ENCODE measurements at regions not wholly inside any gene's neighbourhood (a gene's known extent, or its start where the extent isn't known, plus 50 kb on each side); places are given as distances from the start of the nearest gene placed in this dataset.

- Histone ChIP-seq H3K9ac (ENCODE audit: low read length) (no peak overlapping the region), H3K4me2 (ENCODE audit: low read depth, low read length) (no peak overlapping the region), H3K27me3 (replicated peaks; ENCODE audit: insufficient read depth, low read length) (no peaks in the 10 kb centered on the region), H3K9me3 (replicated peaks; ENCODE audit: insufficient read depth, low read length) (no peaks in the 10 kb centered on the region), H3F3A (ENCODE audit: insufficient read depth, low read length) (no peaks in the 10 kb centered on the region), H3K9me2 (replicated peaks; ENCODE audit: insufficient read depth, low read length) (no peaks in the 10 kb centered on the region), H4K20me1 (ENCODE audit: insufficient read depth, low read length) (no peaks in the 10 kb centered on the region), H3K4me1 (ENCODE audit: low read length) (no peaks in the 10 kb centered on the region), H3K27ac (ENCODE audit: low read length) (no peak overlapping the region), H3K4me3 (ENCODE audit: low read length) (no peak overlapping the region), H3K36me3 (replicated peaks; ENCODE audit: insufficient read depth, low read length) (no peaks in the 10 kb centered on the region), H3K79me2 (ENCODE audit: low read length) (no peaks in the 10 kb centered on the region), H2AFZ (ENCODE audit: low read length) (no peak overlapping the region)
- no peak for TF ChIP-seq EZH2 (optimal IDR thresholded peaks at IDR 0.05; ENCODE audit: low read depth, low read length)
- TF ChIP-seq, protein P1, sequence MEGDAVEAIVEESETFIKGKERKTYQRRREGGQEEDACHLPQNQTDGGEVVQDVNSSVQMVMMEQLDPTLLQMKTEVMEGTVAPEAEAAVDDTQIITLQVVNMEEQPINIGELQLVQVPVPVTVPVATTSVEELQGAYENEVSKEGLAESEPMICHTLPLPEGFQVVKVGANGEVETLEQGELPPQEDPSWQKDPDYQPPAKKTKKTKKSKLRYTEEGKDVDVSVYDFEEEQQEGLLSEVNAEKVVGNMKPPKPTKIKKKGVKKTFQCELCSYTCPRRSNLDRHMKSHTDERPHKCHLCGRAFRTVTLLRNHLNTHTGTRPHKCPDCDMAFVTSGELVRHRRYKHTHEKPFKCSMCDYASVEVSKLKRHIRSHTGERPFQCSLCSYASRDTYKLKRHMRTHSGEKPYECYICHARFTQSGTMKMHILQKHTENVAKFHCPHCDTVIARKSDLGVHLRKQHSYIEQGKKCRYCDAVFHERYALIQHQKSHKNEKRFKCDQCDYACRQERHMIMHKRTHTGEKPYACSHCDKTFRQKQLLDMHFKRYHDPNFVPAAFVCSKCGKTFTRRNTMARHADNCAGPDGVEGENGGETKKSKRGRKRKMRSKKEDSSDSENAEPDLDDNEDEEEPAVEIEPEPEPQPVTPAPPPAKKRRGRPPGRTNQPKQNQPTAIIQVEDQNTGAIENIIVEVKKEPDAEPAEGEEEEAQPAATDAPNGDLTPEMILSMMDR (IDR thresholded peaks at IDR 0.05; ENCODE audit: low read length): no peak
- no peak for TF ChIP-seq EZH2phosphoT487 (IDR thresholded peaks at IDR 0.05; ENCODE audit: low read length)
- DNase-seq: no peak
Measured at GRCh38 chr9:113764572-113764971, 111.5 kb upstream of the ZNF618 start.

- Histone ChIP-seq H3K79me2 (ENCODE audit: low read length) (no peaks in the 10 kb centered on the region), H3K4me3 (ENCODE audit: low read length) (no peak overlapping the region), H3K9me3 (replicated peaks; ENCODE audit: insufficient read depth, low read length) (no peaks in the 10 kb centered on the region), H3K27ac (ENCODE audit: low read length) (no peak overlapping the region), H2AFZ (ENCODE audit: low read length) (no peak overlapping the region), H4K20me1 (ENCODE audit: insufficient read depth, low read length) (no peaks in the 10 kb centered on the region), H3K9ac (ENCODE audit: low read length) (no peak overlapping the region), H3K36me3 (replicated peaks; ENCODE audit: insufficient read depth, low read length) (no peaks in the 10 kb centered on the region), H3K4me2 (ENCODE audit: low read depth, low read length) (no peak overlapping the region), H3K27me3 (replicated peaks; ENCODE audit: insufficient read depth, low read length) (no peaks in the 10 kb centered on the region), H3K9me2 (replicated peaks; ENCODE audit: insufficient read depth, low read length) (no peaks in the 10 kb centered on the region), H3F3A (ENCODE audit: insufficient read depth, low read length) (no peaks in the 10 kb centered on the region), H3K4me1 (ENCODE audit: low read length) (no peaks in the 10 kb centered on the region)
- TF ChIP-seq, protein P1 (IDR thresholded peaks at IDR 0.05; ENCODE audit: low read length): no peak
- TF ChIP-seq EZH2phosphoT487 (IDR thresholded peaks at IDR 0.05; ENCODE audit: low read length) (no peak), EZH2 (optimal IDR thresholded peaks at IDR 0.05; ENCODE audit: low read depth, low read length) (no peak)
- no peak for DNase-seq
Measured at GRCh38 chr9:113769412-113769811, 106.7 kb upstream of the ZNF618 start.

- Histone ChIP-seq H3K9ac (ENCODE audit: low read length) (no peak overlapping the region), H3K4me1 (ENCODE audit: low read length) (no peaks in the 10 kb centered on the region), H3K27me3 (replicated peaks; ENCODE audit: insufficient read depth, low read length) (no peaks in the 10 kb centered on the region), H2AFZ (ENCODE audit: low read length) (no peak overlapping the region), H3K9me2 (replicated peaks; ENCODE audit: insufficient read depth, low read length) (no peaks in the 10 kb centered on the region), H3K4me3 (ENCODE audit: low read length) (no peak overlapping the region), H3F3A (ENCODE audit: insufficient read depth, low read length) (no peaks in the 10 kb centered on the region), H3K4me2 (ENCODE audit: low read depth, low read length) (no peak overlapping the region), H3K27ac (ENCODE audit: low read length) (no peak overlapping the region), H3K79me2 (ENCODE audit: low read length) (no peaks in the 10 kb centered on the region), H3K36me3 (replicated peaks; ENCODE audit: insufficient read depth, low read length) (no peaks in the 10 kb centered on the region), H3K9me3 (replicated peaks; ENCODE audit: insufficient read depth, low read length) (no peaks in the 10 kb centered on the region), H4K20me1 (ENCODE audit: insufficient read depth, low read length) (no peaks in the 10 kb centered on the region)
- TF ChIP-seq, protein P1 (IDR thresholded peaks at IDR 0.05; ENCODE audit: low read length): no peak
- no peak for TF ChIP-seq EZH2 (optimal IDR thresholded peaks at IDR 0.05; ENCODE audit: low read depth, low read length)
- TF ChIP-seq EZH2phosphoT487 (IDR thresholded peaks at IDR 0.05; ENCODE audit: low read length): no peak
- DNase-seq: no peak
Measured at GRCh38 chr9:113770396-113770795, 105.7 kb upstream of the ZNF618 start.

Measured in MM.1S (cell line).